Stimulated activated CD4-positive, alpha-beta T cell treated with anti-CD3 and anti-CD28 coated beads, Interleukin-2, amount 100 ng/mL, for 24 hours (primary cell): ENCODE measurements at regions not wholly inside any gene's neighbourhood (a gene's known extent, or its start where the extent isn't known, plus 50 kb on each side); places are given as distances from the start of the nearest gene placed in this dataset.
"Not testable (repeated sequence)": the region's sequence is repeated elsewhere in the genome, so short reads cannot be mapped to it uniquely, and the experiment has no call there.

Experiments used
- DNase-seq, 2 donors: peaks; one replicate each; pipeline ENCODE4 v3.0.0-alpha.2; 2020

- DNase-seq, result no peak
Measured at GRCh38 chr6:144633886-144634285, 348.8 kb downstream of the UTRN start.

GRCh38 chr6:144634371-144634770 is 349.2 kb downstream of the UTRN start:
- DNase-seq, result no peak

GRCh38 chr6:144635051-144635450 is 349.9 kb downstream of the UTRN start:
- no peak for DNase-seq

- not testable (repeated sequence) for DNase-seq
Measured at GRCh38 chr6:144636025-144636424, 350.9 kb downstream of the UTRN start.

- no peak for DNase-seq
Measured at GRCh38 chr6:144637541-144637940, 352.4 kb downstream of the UTRN start.

GRCh38 chr6:144639654-144640053 is 354.5 kb downstream of the UTRN start:
- no peak for DNase-seq

GRCh38 chr6:144641286-144641685 is 356.2 kb downstream of the UTRN start:
- no peak for DNase-seq

- no peak for DNase-seq
Measured at GRCh38 chr6:144644776-144645175, 359.6 kb downstream of the UTRN start.

GRCh38 chr6:144646093-144647056 is 361.2 kb downstream of the UTRN start:
- no peak for DNase-seq

GRCh38 chr6:144647406-144647964 is 362.4 kb downstream of the UTRN start:
- no peak for DNase-seq

- DNase-seq, result no peak
Measured at GRCh38 chr6:144647971-144648651, 363.0 kb downstream of the UTRN start.

GRCh38 chr6:144649085-144649484 is 363.9 kb downstream of the UTRN start:
- no peak for DNase-seq

GRCh38 chr6:144651234-144651633 is 366.1 kb downstream of the UTRN start:
- DNase-seq, result no peak

- no peak for DNase-seq
Measured at GRCh38 chr6:144652292-144652891, 367.3 kb downstream of the UTRN start.

GRCh38 chr6:144653885-144654505 is 368.9 kb downstream of the UTRN start:
- no peak for DNase-seq

GRCh38 chr6:144654506-144654905 is 369.4 kb downstream of the UTRN start:
- DNase-seq, result no peak

- no peak for DNase-seq
Measured at GRCh38 chr6:144655376-144655775, 370.2 kb downstream of the UTRN start.

GRCh38 chr6:144657691-144658090 is 372.6 kb downstream of the UTRN start:
- no peak for DNase-seq

- peak; percentile 1 to 20 for DNase-seq
Measured at GRCh38 chr6:144659202-144660182, 374.4 kb downstream of the UTRN start.

- DNase-seq, result no peak
Measured at GRCh38 chr6:144660561-144661115, 375.5 kb downstream of the UTRN start.

- no peak for DNase-seq
Measured at GRCh38 chr6:144661116-144661806, 376.1 kb downstream of the UTRN start.
